CD1c-positive myeloid dendritic cell (primary cell): ENCODE measurements at regions not wholly inside any gene's neighbourhood (a gene's known extent, or its start where the extent isn't known, plus 50 kb on each side); places are given as distances from the start of the nearest gene placed in this dataset.

Source experiments
- DNase-seq: peaks from one replicate; pipeline ENCODE4 v3.0.0-alpha.2; 2016; ENCODE audit errors: extremely low spot score

- no peak for DNase-seq
These were observed 700.2 kb downstream of the IRX1 start for GRCh38 chr5:4295663-4296339.

- DNase-seq, result no peak
These were observed 710.4 kb downstream of the IRX1 start for GRCh38 chr5:4306057-4306456.

- DNase-seq, result no peak
These were observed 713.4 kb downstream of the IRX1 start for GRCh38 chr5:4309026-4309425.

GRCh38 chr5:4313138-4313537 is 717.5 kb downstream of the IRX1 start:
- DNase-seq, result no peak

GRCh38 chr5:4319478-4320128 is 724.0 kb downstream of the IRX1 start:
- DNase-seq, result no peak

- no peak for DNase-seq
These were observed 734.7 kb downstream of the IRX1 start for GRCh38 chr5:4330327-4330726.

- DNase-seq, result no peak
These were observed 739.4 kb downstream of the IRX1 start for GRCh38 chr5:4335078-4335477.

GRCh38 chr5:4337519-4337918 is 741.9 kb downstream of the IRX1 start:
- no peak for DNase-seq

GRCh38 chr5:4339949-4340348 is 744.3 kb downstream of the IRX1 start:
- DNase-seq, result no peak

- no peak for DNase-seq
These were observed 750.2 kb downstream of the IRX1 start for GRCh38 chr5:4345850-4346249.

GRCh38 chr5:4348423-4348822 is 752.8 kb downstream of the IRX1 start:
- no peak for DNase-seq

GRCh38 chr5:4348919-4349318 is 753.3 kb downstream of the IRX1 start:
- no peak for DNase-seq

GRCh38 chr5:4356201-4356600 is 760.6 kb downstream of the IRX1 start:
- DNase-seq, result no peak

- no peak for DNase-seq
These were observed 764.2 kb downstream of the IRX1 start for GRCh38 chr5:4359847-4360246.

GRCh38 chr5:4361753-4362152 is 766.1 kb downstream of the IRX1 start:
- no peak for DNase-seq

- DNase-seq, result no peak
These were observed 766.8 kb downstream of the IRX1 start for GRCh38 chr5:4362411-4362810.

GRCh38 chr5:4363045-4363444 is 767.4 kb downstream of the IRX1 start:
- DNase-seq, result no peak

GRCh38 chr5:4366628-4367027 is 771.0 kb downstream of the IRX1 start:
- no peak for DNase-seq

- DNase-seq, result no peak
These were observed 769.9 kb upstream of the ADAMTS16 start for GRCh38 chr5:4370218-4370617.

- no peak for DNase-seq
These were observed 767.6 kb upstream of the ADAMTS16 start for GRCh38 chr5:4372481-4372880.

- no peak for DNase-seq
These were observed 766.9 kb upstream of the ADAMTS16 start for GRCh38 chr5:4373051-4373820.

- DNase-seq, result no peak
These were observed 765.3 kb upstream of the ADAMTS16 start for GRCh38 chr5:4374866-4375265.

GRCh38 chr5:4375640-4376039 is 764.5 kb upstream of the ADAMTS16 start:
- DNase-seq, result no peak
